Lung (tissue), 11 donors: ENCODE measurements at regions not wholly inside any gene's neighbourhood (a gene's known extent, or its start where the extent isn't known, plus 50 kb on each side); places are given as distances from the start of the nearest gene placed in this dataset.

Experiments
- ATAC-seq: fragments of 200-7000 bp; cut with Tn5 transposase; one replicate; pipeline ENCODE4 v1.9.1; 2020; ENCODE audit warnings: moderate number of reproducible peaks; ENCODE audit not compliant: insufficient read depth, low FRiP score
- DNase-seq, 3 donors: peaks; one replicate each; pipeline ENCODE4 v3.0.0-alpha.2; 2013 to 2017
- H3K27ac ChIP-seq, 2 donors: one replicate each; pipeline ENCODE4 v1.5.1; 2013; ENCODE audit warnings: mild to moderate bottlenecking in 2 of 2, moderate library complexity in 2 of 2, control low read depth in 1 of 2, inconsistent platforms in 1 of 2, low read depth in 1 of 2, low read length in 1 of 2
- H3K27me3 ChIP-seq, 3 donors: one replicate each; pipeline ENCODE4 v1.5.1; 2013; ENCODE audit warnings: low read length in 2 of 3; ENCODE audit not compliant: control insufficient read depth in 3 of 3, insufficient read depth in 3 of 3
- H3K36me3 ChIP-seq, 4 donors: one replicate each; pipeline ENCODE4 v1.5.1; 2013; ENCODE audit warnings: low read length in 4 of 4, mild to moderate bottlenecking in 1 of 4, moderate library complexity in 1 of 4; ENCODE audit not compliant: control insufficient read depth in 4 of 4, insufficient read depth in 4 of 4
- H3K4me1 ChIP-seq, 5 donors: one replicate each; pipeline ENCODE4 v1.5.1; 2013; ENCODE audit warnings: low read length in 5 of 5, mild to moderate bottlenecking in 2 of 5, moderate library complexity in 1 of 5; ENCODE audit not compliant: control insufficient read depth in 5 of 5, insufficient read depth in 5 of 5
- H3K4me3 ChIP-seq: one replicate; pipeline ENCODE4 v1.5.1; 2013; ENCODE audit warnings: mild to moderate bottlenecking, control low read depth, moderate library complexity
- H3K9ac ChIP-seq, 2 donors: one replicate each; pipeline ENCODE4 v1.5.1; 2013; ENCODE audit warnings: low read length in 2 of 2, control low read depth in 1 of 2; ENCODE audit not compliant: insufficient read depth in 1 of 2
- H3K9me3 ChIP-seq, 4 donors: one replicate each; pipeline ENCODE4 v1.5.1; 2013; ENCODE audit warnings: low read length in 3 of 4, mild to moderate bottlenecking in 1 of 4, moderate library complexity in 1 of 4; ENCODE audit not compliant: control insufficient read depth in 4 of 4, insufficient read depth in 3 of 4
- CTCF ChIP-seq: IDR thresholded peaks from 2 replicates; pipeline ENCODE4 v1.5.1; 2012; ENCODE audit warnings: mild to moderate bottlenecking; ENCODE audit errors: control extremely low read depth, extremely low read depth
- WGBS, 2 donors: extraction: QIAGEN DNeasy Blood & Tissue Kit; methylation state at CpG; one replicate each; pipeline ENCODE4 v1.1.7; 2013; 5-methylcytosine and 5-hydroxymethylcytosine counted together
- donor health status: control.
- donor health status: control.
- donor health status: Bipolar disorder and iron deficiency.
- donor health status: healthy.
- donor health status: DM: yes; HTN: yes; CAD: no.

DNA sequence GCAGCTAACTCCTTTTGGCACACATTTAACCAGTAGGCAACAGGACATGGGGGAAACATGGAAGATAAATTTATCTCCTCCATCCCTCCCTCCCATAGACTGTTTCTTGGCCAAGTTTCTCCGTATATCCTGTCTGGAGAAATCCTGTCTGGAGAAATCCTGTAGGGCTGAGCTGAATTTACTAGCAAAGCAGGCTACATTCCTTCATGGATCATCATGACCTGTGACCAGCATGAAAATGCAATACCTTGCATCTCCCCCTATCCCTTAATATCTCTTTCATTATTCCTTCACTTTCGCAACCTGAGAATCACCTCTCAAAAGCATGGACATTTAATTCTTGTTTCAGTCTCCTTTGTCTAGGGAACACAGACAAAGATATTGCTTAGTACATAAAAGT lies 379.1 kb downstream of the PSAT1 start:
- no peaks in the 10 kb centered on the region for H3K36me3 ChIP-seq
- H3K4me1 ChIP-seq: no peaks in the 10 kb centered on the region
- 88 to 90% methylated on average over 2 of the region's 2 CpGs for WGBS, 2 donors
- no peaks in the 10 kb centered on the region for H3K9me3 ChIP-seq
- H3K27ac ChIP-seq: no peak overlapping the region
- ATAC-seq (no peak), DNase-seq (no peak)
- H3K27me3 ChIP-seq: no peaks in the 10 kb centered on the region
- H3K4me3 ChIP-seq: no peak overlapping the region
- TF ChIP-seq CTCF: no peak
- no peak overlapping the region for H3K9ac ChIP-seq

- Histone ChIP-seq H3K27ac (no peak overlapping the region), H3K9ac (no peak overlapping the region), H3K4me3 (no peak overlapping the region), H3K36me3 (no peaks in the 10 kb centered on the region), H3K4me1 (no peaks in the 10 kb centered on the region), H3K27me3 (no peaks in the 10 kb centered on the region), H3K9me3 (no peaks in the 10 kb centered on the region)
- ATAC-seq (no peak), DNase-seq (no peak)
- no peak for TF ChIP-seq CTCF
Observed at GRCh38 chr9:78676623-78677022, 379.7 kb downstream of the PSAT1 start.

- H3K27me3 ChIP-seq: peaks cover 0 to 3% (median 0%) of the 10 kb centered on the region in 3 donors
- no peak for TF ChIP-seq CTCF
- H3K9ac ChIP-seq: no peak overlapping the region
- no peak overlapping the region for H3K27ac ChIP-seq
- no peak overlapping the region for H3K4me3 ChIP-seq
- ATAC-seq: no peak
- no peaks in the 10 kb centered on the region for H3K9me3 ChIP-seq
- no peaks in the 10 kb centered on the region for H3K4me1 ChIP-seq
- DNase-seq: no peak
- H3K36me3 ChIP-seq: no peaks in the 10 kb centered on the region
- 72 to 85% methylated on average over 2 of the region's 2 CpGs for WGBS, 2 donors
Observed at GRCh38 chr9:78677326-78677725, 380.4 kb downstream of the PSAT1 start.

DNA sequence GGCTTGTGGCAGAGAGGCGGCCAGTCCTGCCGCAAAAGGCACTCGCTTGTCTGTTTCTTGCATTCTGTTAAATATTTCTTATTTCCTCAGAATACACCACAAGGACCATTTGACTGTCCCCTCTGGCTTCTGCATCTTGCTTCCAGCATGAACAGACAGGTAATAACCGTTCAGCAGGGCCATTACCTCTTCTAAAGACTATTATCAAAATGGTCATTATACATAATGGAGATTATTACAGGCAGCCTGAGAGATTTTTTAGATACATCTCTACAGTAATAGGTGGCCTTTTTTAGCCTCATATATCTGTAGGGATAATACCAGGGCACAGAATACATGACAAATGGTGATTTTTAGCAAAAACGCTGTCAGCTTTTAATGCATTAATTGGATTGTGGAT lies 382.0 kb downstream of the PSAT1 start:
- 75 to 88% methylated on average over 5 of the region's 5 CpGs for WGBS, 2 donors
- no peak for ATAC-seq

More for the DNA sequence above, 382.0 kb downstream of the PSAT1 start:
- Histone ChIP-seq H3K9ac (no peak overlapping the region), H3K36me3 (no peaks in the 10 kb centered on the region), H3K9me3 (no peaks in the 10 kb centered on the region), H3K27ac (no peak overlapping the region), H3K27me3 (peaks cover 0 to 3% (median 0%) of the 10 kb centered on the region in 3 donors), H3K4me3 (no peak overlapping the region), H3K4me1 (no peaks in the 10 kb centered on the region)
- no peak for DNase-seq
- no peak for TF ChIP-seq CTCF
